Inflammatory macrophage treated with lipopolysaccharide for 4 hours (primary cell): ENCODE measurements at regions not wholly inside any gene's neighbourhood (a gene's known extent, or its start where the extent isn't known, plus 50 kb on each side); places are given as distances from the start of the nearest gene placed in this dataset.

Experiments used
- DNase-seq: peaks from one replicate; pipeline ENCODE4 v3.0.0-alpha.2; 2020

GRCh38 chr1:186620566-186621350 is 59.5 kb downstream of the PTGS2 start:
- peak; percentile 94 for DNase-seq

- DNase-seq = peak; percentile 99
These were observed 61.6 kb downstream of the PTGS2 start for GRCh38 chr1:186618401-186619170.

GRCh38 chr1:186617926-186618325 is 62.3 kb downstream of the PTGS2 start:
- peak; percentile 80 for DNase-seq

DNA sequence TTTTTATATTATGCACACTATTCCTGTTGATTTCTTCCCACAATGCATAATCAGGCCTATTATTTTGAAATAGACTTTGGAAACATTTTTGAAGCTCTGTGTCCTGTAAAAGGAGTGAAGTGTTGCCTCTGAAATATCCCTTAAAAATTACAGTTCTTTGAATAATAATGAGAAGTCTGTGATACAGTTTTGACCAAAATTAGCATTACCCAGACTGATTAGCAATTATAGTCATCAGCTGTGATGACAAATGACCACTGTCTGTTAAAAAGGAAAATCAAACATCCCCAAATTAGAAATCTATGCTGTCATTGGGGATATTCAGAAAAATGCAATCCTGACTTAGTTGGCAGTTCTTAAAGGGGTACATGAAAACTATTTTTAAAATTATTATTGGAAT is 63.7 kb downstream of the PTGS2 start:
- DNase-seq = peak; percentile 89

DNA sequence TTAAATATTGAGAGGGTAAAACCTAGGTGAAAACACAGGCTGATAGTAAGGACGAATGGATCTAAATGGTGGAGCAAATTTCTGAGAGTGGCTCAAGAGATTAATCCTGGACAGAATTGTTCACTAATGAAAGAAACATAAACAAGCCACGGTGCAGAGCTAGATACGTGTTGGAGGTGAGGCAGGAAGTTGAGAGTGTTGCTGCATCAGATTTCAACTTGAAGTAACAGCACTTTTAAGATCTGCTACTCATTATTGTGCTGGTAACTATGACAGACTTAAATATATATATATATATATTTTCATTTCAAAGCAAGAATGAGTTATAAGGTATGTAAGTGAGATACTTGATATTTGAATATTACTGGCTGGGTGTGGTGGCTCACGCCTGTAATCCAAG is 64.9 kb downstream of the PTGS2 start:
- DNase-seq = no peak

DNA sequence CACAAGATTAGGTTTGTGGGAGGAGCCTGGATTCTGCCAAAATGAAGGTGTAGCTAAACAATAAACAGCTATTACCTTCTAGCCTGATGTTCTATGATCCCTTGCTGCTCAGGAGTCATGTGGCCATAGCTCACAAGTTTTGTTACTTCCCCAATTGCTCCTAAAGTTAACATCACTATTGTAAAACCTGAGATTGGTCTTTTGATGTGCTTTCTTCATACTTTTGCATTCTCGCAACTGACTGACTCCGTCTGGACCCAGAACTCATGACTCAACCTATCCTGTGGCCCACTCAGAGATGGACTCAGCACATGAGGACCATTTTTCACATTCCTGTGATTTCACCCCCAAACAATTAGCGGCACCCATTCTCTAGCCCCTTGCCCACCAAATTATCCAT is 69.1 kb downstream of the PTGS2 start:
- DNase-seq = peak; percentile 69

DNA sequence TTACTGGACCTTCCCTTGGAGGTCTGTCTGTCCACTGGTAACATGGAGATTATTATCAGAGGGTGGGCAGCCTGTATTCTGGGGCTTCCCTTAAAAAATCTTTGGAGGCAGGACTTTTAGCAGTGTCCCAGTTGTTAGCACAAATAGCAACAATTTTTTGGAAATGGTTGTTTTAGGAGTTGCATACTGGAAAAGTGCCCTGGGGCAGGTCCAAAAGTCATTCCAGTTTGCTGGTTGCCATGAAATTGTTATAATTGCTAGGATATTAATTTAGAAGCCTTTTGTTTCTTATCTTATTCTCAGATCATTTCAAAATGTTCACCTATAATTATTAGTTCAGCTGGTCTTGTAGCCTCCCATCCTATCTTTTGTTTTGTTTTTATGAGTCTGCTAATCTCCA is 71.0 kb downstream of the PTGS2 start:
- DNase-seq = no peak

DNA sequence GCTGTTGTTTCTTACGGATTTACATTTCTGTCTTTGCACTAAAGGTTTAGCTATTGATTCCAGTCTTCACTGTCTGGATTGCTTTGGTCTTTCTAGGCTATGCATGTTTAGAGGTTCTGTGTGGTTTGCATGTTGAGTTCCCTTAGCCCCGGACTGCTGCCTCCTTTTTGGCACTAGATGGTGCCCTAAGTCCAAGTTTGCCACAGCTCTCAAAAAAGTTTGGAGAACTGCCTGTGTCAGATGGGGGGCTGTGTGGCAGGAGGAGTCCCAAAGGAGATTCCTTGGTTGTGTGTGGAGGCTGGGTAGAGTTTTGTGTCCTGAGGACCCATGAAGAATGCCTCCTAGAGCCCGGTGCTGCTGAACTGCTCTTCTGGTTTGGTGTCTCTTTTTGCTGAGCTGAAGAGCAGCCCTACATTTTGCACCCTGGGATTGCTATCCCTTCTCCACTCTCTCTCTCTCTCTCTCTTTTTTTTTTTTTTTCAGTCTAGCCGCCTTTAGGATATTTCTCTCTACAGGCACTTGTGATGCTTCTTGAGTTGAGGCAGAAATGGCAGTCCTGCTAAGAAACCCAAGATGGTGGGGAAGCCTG is 74.4 kb downstream of the PTGS2 start:
- DNase-seq = peak; percentile 76

DNA sequence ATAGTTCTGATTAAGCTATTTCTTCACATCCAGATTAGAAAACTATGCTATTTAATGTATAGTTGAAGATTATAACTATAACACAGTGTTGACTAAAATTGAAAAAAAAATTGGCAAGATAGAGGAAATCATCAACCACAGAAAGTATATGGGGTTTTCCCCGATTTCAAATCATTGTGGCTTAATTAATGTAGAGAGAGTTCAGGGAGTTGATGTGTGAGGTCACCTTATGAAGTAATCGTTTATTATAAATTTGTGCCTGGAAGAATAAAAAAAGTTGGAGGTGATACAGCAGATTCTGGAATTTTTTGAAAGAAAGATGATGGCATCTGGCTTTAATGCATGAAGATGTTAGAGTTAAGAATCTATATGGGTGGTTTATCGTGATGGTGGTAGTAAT is 84.3 kb downstream of the PTGS2 start:
- DNase-seq = peak; percentile 87

DNA sequence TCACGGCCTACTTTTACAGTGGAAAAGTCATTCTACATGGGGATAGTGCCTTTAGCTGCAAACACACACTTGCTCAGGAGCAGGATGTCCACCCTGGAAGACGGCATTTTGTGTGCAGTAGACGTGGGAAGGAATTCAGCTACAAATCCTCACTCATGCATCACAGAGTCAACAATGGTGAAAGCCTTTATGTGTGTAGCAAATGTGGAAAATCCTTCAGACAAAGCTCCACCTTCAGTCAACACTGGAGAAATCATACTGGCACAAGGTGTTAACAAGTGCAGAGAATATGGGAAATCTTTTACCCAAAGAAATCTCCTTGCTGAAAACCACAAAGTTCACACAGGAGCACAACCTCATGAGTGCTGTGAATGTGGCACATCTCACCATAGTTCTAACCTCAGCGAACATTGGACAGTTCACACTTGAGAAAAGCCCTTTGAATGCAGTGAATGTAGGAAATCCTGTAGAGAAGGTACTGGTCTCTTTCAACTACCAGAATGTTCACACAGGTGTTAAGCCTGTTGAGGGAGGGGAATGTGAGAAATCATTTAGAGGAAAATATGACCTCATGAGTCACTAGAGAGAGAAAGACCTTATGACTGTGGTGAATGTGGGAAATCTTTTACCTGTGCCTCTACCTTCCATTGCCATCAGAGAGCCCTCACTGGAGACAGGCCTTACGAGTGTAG is 101.8 kb downstream of the PTGS2 start:
- no peak for DNase-seq

GRCh38 chr1:186577633-186578032 is 102.6 kb downstream of the PTGS2 start:
- no peak for DNase-seq

GRCh38 chr1:186577216-186577615 is 103.0 kb downstream of the PTGS2 start:
- DNase-seq = no peak

DNA sequence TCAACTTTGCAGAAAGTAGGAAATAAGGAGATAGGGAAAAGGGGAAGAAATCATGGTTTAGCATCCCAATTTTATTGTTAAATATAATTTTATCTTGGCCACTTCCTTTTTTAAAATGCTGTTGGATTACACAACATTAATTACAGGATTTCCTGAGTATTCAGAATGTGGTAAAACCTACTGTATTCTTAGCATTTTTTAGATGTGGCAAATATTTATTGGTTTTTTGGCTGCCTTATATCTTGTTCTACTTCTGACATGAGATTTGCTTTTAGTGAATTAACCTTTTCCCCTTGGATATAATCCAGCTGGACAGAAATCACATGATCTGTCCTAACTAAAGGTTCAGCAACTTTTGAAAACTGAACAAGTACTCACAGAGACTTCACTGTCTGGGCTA is 104.9 kb downstream of the PTGS2 start:
- DNase-seq = peak; percentile 29

- DNase-seq = no peak
These were observed 105.3 kb downstream of the PTGS2 start for GRCh38 chr1:186574926-186575325.

- no peak for DNase-seq
These were observed 107.7 kb downstream of the PTGS2 start for GRCh38 chr1:186572509-186572908.

DNA sequence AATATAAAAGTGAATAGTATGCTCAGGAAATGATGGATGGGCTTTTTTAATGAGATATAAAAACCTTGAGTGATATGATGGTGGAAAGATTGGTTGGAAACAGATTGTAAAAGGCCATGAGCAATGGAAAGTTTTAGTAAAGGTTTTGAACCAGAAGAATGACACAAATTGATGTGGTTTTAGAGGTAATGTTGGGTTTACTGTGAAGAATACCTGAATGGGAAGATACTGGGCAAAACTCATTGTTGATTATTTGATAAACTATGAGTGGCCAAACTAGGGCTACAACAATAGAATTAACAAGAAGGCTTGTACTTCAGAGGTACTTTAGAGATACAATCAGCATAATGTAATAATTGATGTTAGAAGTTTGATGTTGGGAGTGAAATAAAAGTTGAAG is 108.5 kb downstream of the PTGS2 start:
- no peak for DNase-seq

DNA sequence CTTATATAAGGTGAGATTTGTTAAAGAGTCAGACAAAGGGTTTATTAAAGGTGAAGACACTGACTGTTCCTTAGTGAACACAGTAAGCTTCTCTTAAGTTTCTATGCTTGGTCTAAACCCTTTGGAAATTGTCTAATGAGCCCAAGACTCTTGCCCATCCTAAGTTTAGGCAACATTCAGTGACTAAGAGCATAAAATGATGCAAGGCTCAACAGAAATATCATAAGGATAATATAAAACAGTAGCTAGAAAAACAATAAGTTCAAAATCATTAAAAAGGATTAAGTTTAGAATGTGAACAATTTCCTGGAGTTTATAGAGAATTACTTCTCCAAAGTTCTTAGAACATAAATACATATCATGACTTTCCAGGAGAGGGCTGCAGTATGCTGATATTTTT is 108.9 kb upstream of the PDC start:
- peak; percentile 11 for DNase-seq

DNA sequence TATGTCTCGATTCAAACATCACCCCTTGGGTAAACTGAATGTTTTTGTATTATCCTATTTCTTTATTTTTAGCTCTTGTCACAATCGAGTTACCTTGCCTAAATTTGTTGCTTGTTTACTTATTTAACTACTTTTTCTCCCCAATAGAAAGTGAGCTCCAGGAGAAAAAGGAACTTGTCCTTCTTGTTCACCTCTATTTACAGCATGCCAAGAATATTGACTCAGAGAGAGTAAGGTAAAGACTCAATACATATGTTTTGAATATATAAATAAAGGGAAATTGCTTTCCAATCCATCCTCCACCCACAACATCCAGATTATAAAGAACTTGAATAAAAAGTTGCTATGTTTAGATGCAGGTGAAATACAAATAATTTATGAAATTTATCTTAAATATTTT is 107.3 kb upstream of the PDC start:
- no peak for DNase-seq

- DNase-seq = peak; percentile 21
These were observed 105.4 kb upstream of the PDC start for GRCh38 chr1:186566140-186566855.

GRCh38 chr1:186564582-186564981 is 103.7 kb upstream of the PDC start:
- peak; percentile 25 for DNase-seq

DNA sequence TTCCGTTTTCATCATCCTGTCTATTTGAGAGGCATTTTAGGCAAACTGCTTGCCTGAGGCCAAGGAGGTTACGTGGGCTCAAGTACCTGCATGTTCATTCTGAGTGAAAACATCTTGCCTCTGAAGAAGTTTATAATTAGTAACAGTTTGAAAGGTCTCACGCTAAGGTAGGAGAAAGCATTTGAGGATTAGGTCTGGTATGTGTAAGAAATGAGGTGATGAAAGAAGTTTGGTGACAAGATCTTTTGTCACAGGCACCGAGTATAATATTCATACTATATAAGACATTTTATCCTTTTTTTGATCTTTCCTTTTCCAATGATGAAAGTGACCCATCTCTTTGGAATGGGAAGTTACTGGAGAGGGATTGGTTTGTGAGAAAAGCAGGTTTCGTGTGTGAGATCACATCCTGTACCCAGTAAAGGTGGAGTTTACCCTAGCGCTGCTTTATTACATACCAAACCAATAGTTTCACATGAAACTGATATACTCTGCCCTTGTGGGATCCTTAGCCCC is 98.7 kb upstream of the PDC start:
- no peak for DNase-seq

- DNase-seq = no peak
These were observed 96.3 kb upstream of the PDC start for GRCh38 chr1:186557147-186557777.
